IMR-90 (cell line): ENCODE measurements at regions not wholly inside any gene's neighbourhood (a gene's known extent, or its start where the extent isn't known, plus 50 kb on each side); places are given as distances from the start of the nearest gene placed in this dataset.
A peak's percentile ranks its signal among the peaks of the same experiment; 100 is the strongest.
"Not testable (repeated sequence)": the region's sequence is repeated elsewhere in the genome, so short reads cannot be mapped to it uniquely, and the experiment has no call there.

Experiments
- ATAC-seq: fragments of 200-7000 bp; cut with Tn5 transposase; 2 replicates; pipeline ENCODE4 v1.9.1; 2020; ENCODE audit warnings: low read depth, mild to moderate bottlenecking, moderate library complexity
- BruUV-seq: library from RNA; stranded (reverse); fragments of 400-500 nt; replicated peaks from 2 replicates; lab custom pipeline; 2021; lab: Mats Ljungman, UMichigan
- CTCF ChIA-PET: fragments of 300-600 bp; formaldehyde crosslinking; extraction: SDS; loops from one replicate; lab custom pipeline; 2021; ENCODE audit warnings: antibody characterized with exemption; lab: Yijun Ruan, JAX
- POLR2A ChIA-PET: fragments of 300-600 bp; sonication (Branson Sonifier 250); formaldehyde crosslinking; loops from one replicate; lab custom pipeline; 2022; ENCODE audit warnings: antibody characterized with exemption; ENCODE audit not compliant: unreplicated experiment; lab: Charles Lee
- DNase-seq: peaks from one replicate; pipeline ENCODE4 v3.0.0; 2013
- H2AFZ ChIP-seq: replicated peaks from 2 replicates; pipeline ENCODE3; 2013; ENCODE audit warnings: low read length, mild to moderate bottlenecking; ENCODE audit not compliant: poor library complexity
- H2AK5ac ChIP-seq: 2 replicates; pipeline ENCODE4 v1.6.1; 2013; ENCODE audit warnings: low read depth, low read length, inconsistent platforms
- H2AK9ac ChIP-seq: replicated peaks from 2 replicates; pipeline ENCODE3; 2013; ENCODE audit warnings: mild to moderate bottlenecking, low read depth, low read length, moderate library complexity; ENCODE audit not compliant: poor library complexity
- H2BK120ac ChIP-seq: 2 replicates; pipeline ENCODE4 v1.6.1; 2013; ENCODE audit warnings: low read depth, low read length, inconsistent platforms
- H2BK15ac ChIP-seq: 3 replicates; pipeline ENCODE4 v1.6.1; 2013; ENCODE audit warnings: low read depth, low read length, inconsistent platforms
- H2BK20ac ChIP-seq: 2 replicates; pipeline ENCODE4 v1.6.1; 2013; ENCODE audit warnings: low read depth, mild to moderate bottlenecking, inconsistent platforms, low read length, moderate library complexity
- H2BK5ac ChIP-seq: 2 replicates; pipeline ENCODE4 v1.6.1; 2013; ENCODE audit warnings: mild to moderate bottlenecking, low read depth, low read length, inconsistent platforms; ENCODE audit not compliant: poor library complexity, severe bottlenecking
- H3K14ac ChIP-seq: replicated peaks from 2 replicates; pipeline ENCODE4 v1.6.1; 2013; ENCODE audit warnings: low read depth, low read length, inconsistent platforms
- H3K18ac ChIP-seq: 2 replicates; pipeline ENCODE4 v1.6.1; 2013; ENCODE audit warnings: low read depth, low read length, control low read depth
- H3K23ac ChIP-seq: 2 replicates; pipeline ENCODE4 v1.6.1; 2013; ENCODE audit warnings: low read depth, low read length, inconsistent platforms
- H3K27ac ChIP-seq: 2 replicates; pipeline ENCODE4 v1.5.1; 2013; ENCODE audit warnings: mild to moderate bottlenecking, control low read depth, low read length; ENCODE audit not compliant: insufficient read depth
- H3K27me3 ChIP-seq: 2 replicates; pipeline ENCODE4 v1.6.1; 2013; ENCODE audit warnings: low read length; ENCODE audit not compliant: control insufficient read depth, insufficient read depth
- H3K36me3 ChIP-seq: 2 replicates; pipeline ENCODE4 v1.6.1; 2013; ENCODE audit warnings: low read length, mixed read lengths; ENCODE audit not compliant: control insufficient read depth, insufficient read depth
- H3K4ac ChIP-seq: 2 replicates; pipeline ENCODE4 v1.6.1; 2013; ENCODE audit warnings: low read depth, low read length, inconsistent platforms
- H3K4me1 ChIP-seq: 2 replicates; pipeline ENCODE4 v1.6.1; 2013; ENCODE audit warnings: low read length, mixed read lengths; ENCODE audit not compliant: control insufficient read depth, insufficient read depth
- H3K4me2 ChIP-seq: 2 replicates; pipeline ENCODE4 v1.6.1; 2013; ENCODE audit warnings: low read depth, mild to moderate bottlenecking, control low read depth, low read length, moderate library complexity
- H3K4me3 ChIP-seq: 2 replicates; pipeline ENCODE4 v1.5.1; 2013; ENCODE audit warnings: low read depth, mild to moderate bottlenecking, control low read depth, low read length, moderate library complexity; ENCODE audit not compliant: insufficient read depth
- H3K56ac ChIP-seq: 2 replicates; pipeline ENCODE4 v1.6.1; 2013; ENCODE audit warnings: low read length, inconsistent platforms; ENCODE audit not compliant: insufficient read depth; ENCODE audit errors: extremely low read depth
- H3K79me1 ChIP-seq, 2 experiments: 2 replicates each; pipeline ENCODE4 v1.6.1; 2013; ENCODE audit warnings: low read length in 2 of 2, inconsistent platforms in 1 of 2, low read depth in 1 of 2
- H3K9ac ChIP-seq: 2 replicates; pipeline ENCODE4 v1.6.1; 2013; ENCODE audit warnings: low read depth, low read length, control low read depth
- H3K9me1 ChIP-seq: 2 replicates; pipeline ENCODE4 v1.6.1; 2013; ENCODE audit warnings: low read length, inconsistent platforms; ENCODE audit not compliant: insufficient read depth
- H3K9me3 ChIP-seq: 2 replicates; pipeline ENCODE4 v1.6.1; 2013; ENCODE audit warnings: low read length; ENCODE audit not compliant: control insufficient read depth, insufficient read depth
- H4K20me1 ChIP-seq: 2 replicates; pipeline ENCODE4 v1.6.1; 2013; ENCODE audit warnings: low read length, inconsistent platforms; ENCODE audit not compliant: insufficient read depth
- H4K5ac ChIP-seq: 2 replicates; pipeline ENCODE4 v1.6.1; 2013; ENCODE audit warnings: mild to moderate bottlenecking, low read depth, low read length, control low read depth
- H4K8ac ChIP-seq, 2 experiments: 2 replicates each; pipeline ENCODE4 v1.6.1; 2013; ENCODE audit warnings: low read depth in 2 of 2, low read length in 2 of 2, control low read depth in 1 of 2, inconsistent platforms in 1 of 2
- H4K91ac ChIP-seq: 2 replicates; pipeline ENCODE4 v1.6.1; 2013; ENCODE audit warnings: low read depth, low read length, inconsistent platforms; ENCODE audit not compliant: insufficient read depth
- WGBS, 2 experiments: methylation state at CpG; one replicate each; pipeline versions ENCODE4 v1.1.5 to v1.1.7; 2013; ENCODE audit warnings: missing lambda C conversion rate in 2 of 2; ENCODE audit not compliant: insufficient read length in 1 of 2; ENCODE audit errors: extremely low coverage in 2 of 2; 5-methylcytosine and 5-hydroxymethylcytosine counted together
- dilution Hi-C: fragments of 300-500 bp; cut with HindIII; formaldehyde crosslinking; loops from one replicate; pipeline ENCODE4 v1.14.3; 2018; ENCODE audit warnings: low sequenced_read_pairs; ENCODE audit not compliant: unreplicated experiment
- in situ Hi-C: fragments of 300-500 bp; cut with MboI; formaldehyde crosslinking; loops from 3 replicates; pipeline ENCODE4 v1.14.3; 2019; ENCODE audit warnings: low sequenced_read_pairs, inconsistent platforms, mixed read lengths
- intact Hi-C: fragments of 100-400 bp; cut with micrococcal nuclease; formaldehyde crosslinking; loops from 2 replicates; pipeline ENCODE4 v1.10.0; 2022

DNA sequence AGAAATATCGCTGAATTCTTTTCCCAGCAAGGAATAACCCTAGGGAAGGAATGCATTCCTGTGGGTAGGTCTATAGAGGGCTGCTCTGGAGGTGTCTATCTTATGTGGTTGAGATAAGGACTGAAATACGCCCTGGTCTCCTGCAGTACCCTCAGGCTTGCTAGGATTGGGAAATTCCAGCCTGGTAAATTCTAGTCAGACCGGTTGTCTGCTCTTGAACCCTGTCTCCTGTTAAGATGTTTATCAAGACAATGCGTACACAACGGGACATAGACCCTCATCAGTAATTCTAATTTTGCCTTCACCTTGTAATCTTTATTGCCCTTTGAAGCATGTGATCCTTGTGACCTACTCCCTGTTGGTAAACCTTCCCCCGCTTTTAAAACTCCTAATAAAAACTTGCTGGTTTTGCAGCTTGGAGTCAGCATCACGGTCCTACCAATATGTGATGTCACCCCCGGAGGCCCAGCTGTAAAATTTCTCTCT, 51.2 kb upstream of the EDIL3 start:
- H4K8ac ChIP-seq, H3K18ac ChIP-seq, H3K36me3 ChIP-seq, H3K4me1 ChIP-seq, dilution Hi-C loops, intact Hi-C loops, H2BK5ac ChIP-seq, H3K4me3 ChIP-seq, H4K20me1 ChIP-seq, H4K5ac ChIP-seq, H3K9ac ChIP-seq, H2AK5ac ChIP-seq, POLR2A ChIA-PET, H2BK15ac ChIP-seq, H3K79me1 ChIP-seq, H2AK9ac ChIP-seq, BruUV-seq, H3K56ac ChIP-seq, H2BK120ac ChIP-seq, H3K14ac ChIP-seq, ATAC-seq, H3K4me2 ChIP-seq, H3K4ac ChIP-seq, H3K23ac ChIP-seq, H4K91ac ChIP-seq, H2BK20ac ChIP-seq, H3K9me1 ChIP-seq, H2AFZ ChIP-seq, H3K27ac ChIP-seq, H3K27me3 ChIP-seq, CTCF ChIA-PET, in situ Hi-C loops, H3K9me3 ChIP-seq: not testable (repeated sequence)
- WGBS, 2 experiments: 83% methylated on average over 1 of the region's 8 CpGs; no CpG with 5 or more reads in 1 of the 2 experiments
- DNase-seq: peak; percentile 33
